OCI-LY1 (cell line): ENCODE measurements at regions not wholly inside any gene's neighbourhood (a gene's known extent, or its start where the extent isn't known, plus 50 kb on each side); places are given as distances from the start of the nearest gene placed in this dataset.

Experiments
- EZH2 ChIP-seq: fragments of 200-600 bp; sonication (generic), shearing (Covaris generic); IDR thresholded peaks from 2 replicates; pipeline ENCODE4 v1.8.0; 2017; ENCODE audit warnings: borderline replicate concordance, mixed run types, mild to moderate bottlenecking, antibody characterized with exemption, low read length, moderate library complexity, mixed read lengths
- TF ChIP-seq, protein P1 (sequence below): fragments of 200-600 bp; sonication (generic), shearing (Covaris generic); IDR thresholded peaks from 2 replicates; pipeline ENCODE4 v1.5.1; 2017; ENCODE audit warnings: mild to moderate bottlenecking, antibody characterized with exemption, low read length, moderate library complexity, mixed read lengths

- no peak for TF ChIP-seq EZH2
- TF ChIP-seq, protein P1, sequence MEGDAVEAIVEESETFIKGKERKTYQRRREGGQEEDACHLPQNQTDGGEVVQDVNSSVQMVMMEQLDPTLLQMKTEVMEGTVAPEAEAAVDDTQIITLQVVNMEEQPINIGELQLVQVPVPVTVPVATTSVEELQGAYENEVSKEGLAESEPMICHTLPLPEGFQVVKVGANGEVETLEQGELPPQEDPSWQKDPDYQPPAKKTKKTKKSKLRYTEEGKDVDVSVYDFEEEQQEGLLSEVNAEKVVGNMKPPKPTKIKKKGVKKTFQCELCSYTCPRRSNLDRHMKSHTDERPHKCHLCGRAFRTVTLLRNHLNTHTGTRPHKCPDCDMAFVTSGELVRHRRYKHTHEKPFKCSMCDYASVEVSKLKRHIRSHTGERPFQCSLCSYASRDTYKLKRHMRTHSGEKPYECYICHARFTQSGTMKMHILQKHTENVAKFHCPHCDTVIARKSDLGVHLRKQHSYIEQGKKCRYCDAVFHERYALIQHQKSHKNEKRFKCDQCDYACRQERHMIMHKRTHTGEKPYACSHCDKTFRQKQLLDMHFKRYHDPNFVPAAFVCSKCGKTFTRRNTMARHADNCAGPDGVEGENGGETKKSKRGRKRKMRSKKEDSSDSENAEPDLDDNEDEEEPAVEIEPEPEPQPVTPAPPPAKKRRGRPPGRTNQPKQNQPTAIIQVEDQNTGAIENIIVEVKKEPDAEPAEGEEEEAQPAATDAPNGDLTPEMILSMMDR, result no peak
Measured at GRCh38 chr6:130525408-130525807, 159.6 kb downstream of the TMEM200A start.
